ENCODE measurements at regions not wholly inside any gene's neighbourhood (a gene's known extent, or its start where the extent isn't known, plus 50 kb on each side); places are given as distances from the start of the nearest gene placed in this dataset.
"Not testable (repeated sequence)": the region's sequence is repeated elsewhere in the genome, so short reads cannot be mapped to it uniquely, and the experiment has no call there.

GRCh38 chr1:98133131-98133530, 212.3 kb upstream of the DPYD start:
- no peak overlapping the region for H3K27ac ChIP-seq
- H3K36me3 ChIP-seq, result no peaks in the 10 kb centered on the region
- no peak overlapping the region for H3K4me3 ChIP-seq
- no peaks in the 10 kb centered on the region for H3K4me1 ChIP-seq (replicated peaks)
- no peak for DNase-seq (ENCODE audit: low read depth in 1 of 2, low spot score in 2 of 2)
- H3K27me3 ChIP-seq (replicated peaks), result no peaks in the 10 kb centered on the region
- no peaks in the 10 kb centered on the region for H3K9me3 ChIP-seq (replicated peaks)

GRCh38 chr1:98130408-98130807, 209.6 kb upstream of the DPYD start:
- Histone ChIP-seq H3K4me3 (no peak overlapping the region), H3K27me3 (replicated peaks) (no peaks in the 10 kb centered on the region), H3K9me3 (replicated peaks) (no peaks in the 10 kb centered on the region), H3K27ac (no peak overlapping the region), H3K4me1 (replicated peaks) (no peaks in the 10 kb centered on the region), H3K36me3 (no peaks in the 10 kb centered on the region)
- DNase-seq (ENCODE audit: low read depth in 1 of 2, low spot score in 2 of 2), result no peak

- H3K27me3 ChIP-seq (replicated peaks), result no peaks in the 10 kb centered on the region
- H3K4me1 ChIP-seq (replicated peaks), result no peaks in the 10 kb centered on the region
- no peaks in the 10 kb centered on the region for H3K36me3 ChIP-seq
- no peak overlapping the region for H3K4me3 ChIP-seq
- H3K9me3 ChIP-seq (replicated peaks), result no peaks in the 10 kb centered on the region
- H3K27ac ChIP-seq, result no peak overlapping the region
- no peak for DNase-seq (ENCODE audit: low read depth in 1 of 2, low spot score in 2 of 2)
These were observed 208.7 kb upstream of the DPYD start for GRCh38 chr1:98129491-98129890.

- H3K27ac ChIP-seq, result no peak overlapping the region
- no peaks in the 10 kb centered on the region for H3K36me3 ChIP-seq
- no peaks in the 10 kb centered on the region for H3K27me3 ChIP-seq (replicated peaks)
- H3K4me1 ChIP-seq (replicated peaks), result no peaks in the 10 kb centered on the region
- no peak for DNase-seq (ENCODE audit: low read depth in 1 of 2, low spot score in 2 of 2)
- H3K9me3 ChIP-seq (replicated peaks), result no peaks in the 10 kb centered on the region
- H3K4me3 ChIP-seq, result no peak overlapping the region
These were observed 205.9 kb upstream of the DPYD start for GRCh38 chr1:98126740-98127139.

- H3K4me3 ChIP-seq, result no peak overlapping the region
- no peaks in the 10 kb centered on the region for H3K4me1 ChIP-seq (replicated peaks)
- H3K27ac ChIP-seq, result no peak overlapping the region
- DNase-seq (ENCODE audit: low read depth in 1 of 2, low spot score in 2 of 2), result no peak
- no peaks in the 10 kb centered on the region for H3K9me3 ChIP-seq (replicated peaks)
- no peaks in the 10 kb centered on the region for H3K36me3 ChIP-seq
- no peaks in the 10 kb centered on the region for H3K27me3 ChIP-seq (replicated peaks)
These were observed 200.8 kb upstream of the DPYD start for GRCh38 chr1:98121646-98122045.

- no peak for DNase-seq (ENCODE audit: low read depth in 1 of 2, low spot score in 2 of 2)
- H3K27ac ChIP-seq, result no peak overlapping the region
- H3K4me3 ChIP-seq, result no peak overlapping the region
- no peaks in the 10 kb centered on the region for H3K27me3 ChIP-seq (replicated peaks)
- no peaks in the 10 kb centered on the region for H3K9me3 ChIP-seq (replicated peaks)
- H3K36me3 ChIP-seq, result no peaks in the 10 kb centered on the region
- no peaks in the 10 kb centered on the region for H3K4me1 ChIP-seq (replicated peaks)
These were observed 199.0 kb upstream of the DPYD start for GRCh38 chr1:98119796-98120195.

GRCh38 chr1:98113811-98114210, 193.0 kb upstream of the DPYD start:
- no peaks in the 10 kb centered on the region for H3K9me3 ChIP-seq (replicated peaks)
- H3K27me3 ChIP-seq (replicated peaks), result no peaks in the 10 kb centered on the region
- no peak for DNase-seq (ENCODE audit: low read depth in 1 of 2, low spot score in 2 of 2)
- H3K4me3 ChIP-seq, result no peak overlapping the region
- H3K4me1 ChIP-seq (replicated peaks), result 0 out of 2 replicates have a peak, but pooled peaks cover 5% of the 10 kb centered on the region
- H3K27ac ChIP-seq, result no peak overlapping the region
- H3K36me3 ChIP-seq, result no peaks in the 10 kb centered on the region

- no peak for DNase-seq (ENCODE audit: low read depth in 1 of 2, low spot score in 2 of 2)
These were observed 191.8 kb upstream of the DPYD start for GRCh38 chr1:98112626-98113025.

GRCh38 chr1:98110674-98111073, 189.8 kb upstream of the DPYD start:
- Histone ChIP-seq H3K27ac (no peak overlapping the region), H3K9me3 (replicated peaks) (peaks cover 7% of the 10 kb centered on the region), H3K4me3 (no peak overlapping the region), H3K27me3 (replicated peaks) (no peaks in the 10 kb centered on the region), H3K4me1 (replicated peaks) (0 out of 2 replicates have a peak, but pooled peaks cover 5% of the 10 kb centered on the region), H3K36me3 (no peaks in the 10 kb centered on the region)
- DNase-seq (ENCODE audit: low read depth in 1 of 2, low spot score in 2 of 2), result peak in 1 of 2 experiments; percentile 21

More at GRCh38 chr1:98112626-98113025, 191.8 kb upstream of the DPYD start:
- Histone ChIP-seq H3K27ac (no peak overlapping the region), H3K27me3 (replicated peaks) (no peaks in the 10 kb centered on the region), H3K9me3 (replicated peaks) (0 out of 2 replicates have a peak, but pooled peaks cover 2% of the 10 kb centered on the region), H3K4me1 (replicated peaks) (0 out of 2 replicates have a peak, but pooled peaks cover 5% of the 10 kb centered on the region), H3K4me3 (no peak overlapping the region), H3K36me3 (no peaks in the 10 kb centered on the region)

- H3K9me3 ChIP-seq (replicated peaks); H3K4me3 ChIP-seq; H3K4me1 ChIP-seq (replicated peaks); H3K27me3 ChIP-seq (replicated peaks); DNase-seq (ENCODE audit: low read depth in 1 of 2, low spot score in 2 of 2); H3K27ac ChIP-seq; H3K36me3 ChIP-seq: not testable (repeated sequence)
These were observed 187.5 kb upstream of the DPYD start for GRCh38 chr1:98108378-98108777.

GRCh38 chr1:98107256-98107655, 186.4 kb upstream of the DPYD start:
- Histone ChIP-seq H3K27ac (no peak overlapping the region), H3K27me3 (replicated peaks) (no peaks in the 10 kb centered on the region), H3K9me3 (replicated peaks) (peaks cover 7% of the 10 kb centered on the region), H3K4me3 (no peak overlapping the region), H3K36me3 (no peaks in the 10 kb centered on the region), H3K4me1 (replicated peaks) (0 out of 2 replicates have a peak, but pooled peaks cover 11% of the 10 kb centered on the region)
- no peak for DNase-seq (ENCODE audit: low read depth in 1 of 2, low spot score in 2 of 2)

- Histone ChIP-seq H3K4me1 (replicated peaks) (0 out of 2 replicates have a peak, but pooled peaks cover 6% of the 10 kb centered on the region), H3K36me3 (no peaks in the 10 kb centered on the region), H3K4me3 (no peak overlapping the region), H3K9me3 (replicated peaks) (peaks cover 7% of the 10 kb centered on the region), H3K27me3 (replicated peaks) (no peaks in the 10 kb centered on the region), H3K27ac (no peak overlapping the region)
- DNase-seq (ENCODE audit: low read depth in 1 of 2, low spot score in 2 of 2), result no peak
These were observed 183.5 kb upstream of the DPYD start for GRCh38 chr1:98104289-98104688.

GRCh38 chr1:98103617-98104285, 182.9 kb upstream of the DPYD start:
- H3K4me3 ChIP-seq, result no peak overlapping the region
- peaks cover 7% of the 10 kb centered on the region for H3K9me3 ChIP-seq (replicated peaks)
- no peak overlapping the region for H3K27ac ChIP-seq
- 0 out of 2 replicates have a peak, but pooled peaks cover 6% of the 10 kb centered on the region for H3K4me1 ChIP-seq (replicated peaks)
- no peaks in the 10 kb centered on the region for H3K27me3 ChIP-seq (replicated peaks)
- DNase-seq (ENCODE audit: low read depth in 1 of 2, low spot score in 2 of 2), result no peak
- no peaks in the 10 kb centered on the region for H3K36me3 ChIP-seq

- Histone ChIP-seq H3K4me1 (replicated peaks) (0 out of 2 replicates have a peak, but pooled peaks cover 6% of the 10 kb centered on the region), H3K4me3 (no peak overlapping the region), H3K27me3 (replicated peaks) (no peaks in the 10 kb centered on the region), H3K9me3 (replicated peaks) (peaks cover 4% of the 10 kb centered on the region), H3K27ac (no peak overlapping the region), H3K36me3 (no peaks in the 10 kb centered on the region)
- DNase-seq (ENCODE audit: low read depth in 1 of 2, low spot score in 2 of 2), result no peak
These were observed 181.7 kb upstream of the DPYD start for GRCh38 chr1:98102345-98103030.
